Stomach (tissue), 4 donors: ENCODE measurements at regions not wholly inside any gene's neighbourhood (a gene's known extent, or its start where the extent isn't known, plus 50 kb on each side); places are given as distances from the start of the nearest gene placed in this dataset.

Experiments
- EP300 ChIP-seq: sonication (generic); formaldehyde crosslinking; IDR thresholded peaks from one replicate; pipeline ENCODE4 v1.6.1; 2017; ENCODE audit warnings: antibody characterized with exemption
- POLR2AphosphoS5 ChIP-seq, 3 donors: sonication (generic); formaldehyde crosslinking; IDR thresholded peaks; one replicate each; pipeline ENCODE4 v1.6.1; 2016; ENCODE audit warnings: antibody characterized with exemption in 3 of 3
- TF ChIP-seq, protein P1 (sequence below), 7 experiments: fragments of 450-650 bp in 4 of 7; fragments of 200-600 bp in 3 of 7; sonication (generic) in 3 of 7; IDR thresholded peaks; one replicate each; pipeline ENCODE4 v1.5.1; 2016 to 2019; ENCODE audit warnings: antibody characterized with exemption in 7 of 7, control low read depth in 2 of 7, mild to moderate bottlenecking in 1 of 7

DNA sequence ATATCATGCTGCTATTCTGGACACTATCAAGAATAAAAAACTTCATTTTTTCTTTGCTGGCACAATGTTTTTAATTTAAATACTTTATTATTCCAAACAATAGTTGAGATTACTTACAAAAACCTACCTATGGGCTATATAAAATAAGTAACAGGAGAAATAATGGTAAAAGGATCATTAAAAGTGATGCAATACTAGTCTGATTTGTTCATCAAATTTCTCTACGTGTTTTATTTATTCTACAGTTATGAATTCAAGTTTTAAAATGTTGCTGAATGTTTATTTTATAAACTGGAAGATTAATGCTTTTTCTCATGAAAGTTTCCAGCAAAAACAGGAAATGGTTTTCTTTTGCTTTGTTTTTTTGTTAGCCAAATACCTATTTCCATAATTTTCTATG lies 662.4 kb upstream of the BRINP3 start:
- TF ChIP-seq EP300: no peak
- TF ChIP-seq, protein P1, sequence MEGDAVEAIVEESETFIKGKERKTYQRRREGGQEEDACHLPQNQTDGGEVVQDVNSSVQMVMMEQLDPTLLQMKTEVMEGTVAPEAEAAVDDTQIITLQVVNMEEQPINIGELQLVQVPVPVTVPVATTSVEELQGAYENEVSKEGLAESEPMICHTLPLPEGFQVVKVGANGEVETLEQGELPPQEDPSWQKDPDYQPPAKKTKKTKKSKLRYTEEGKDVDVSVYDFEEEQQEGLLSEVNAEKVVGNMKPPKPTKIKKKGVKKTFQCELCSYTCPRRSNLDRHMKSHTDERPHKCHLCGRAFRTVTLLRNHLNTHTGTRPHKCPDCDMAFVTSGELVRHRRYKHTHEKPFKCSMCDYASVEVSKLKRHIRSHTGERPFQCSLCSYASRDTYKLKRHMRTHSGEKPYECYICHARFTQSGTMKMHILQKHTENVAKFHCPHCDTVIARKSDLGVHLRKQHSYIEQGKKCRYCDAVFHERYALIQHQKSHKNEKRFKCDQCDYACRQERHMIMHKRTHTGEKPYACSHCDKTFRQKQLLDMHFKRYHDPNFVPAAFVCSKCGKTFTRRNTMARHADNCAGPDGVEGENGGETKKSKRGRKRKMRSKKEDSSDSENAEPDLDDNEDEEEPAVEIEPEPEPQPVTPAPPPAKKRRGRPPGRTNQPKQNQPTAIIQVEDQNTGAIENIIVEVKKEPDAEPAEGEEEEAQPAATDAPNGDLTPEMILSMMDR (IDR thresholded peaks at IDR 0.05): no peak
- no peak for TF ChIP-seq POLR2AphosphoS5 (IDR thresholded peaks at IDR 0.05)
